Lower leg skin (tissue), 4 donors: ENCODE measurements at regions not wholly inside any gene's neighbourhood (a gene's known extent, or its start where the extent isn't known, plus 50 kb on each side); places are given as distances from the start of the nearest gene placed in this dataset.
"Not testable (repeated sequence)": the region's sequence is repeated elsewhere in the genome, so short reads cannot be mapped to it uniquely, and the experiment has no call there.

ENCODE experiments used
- DNase-seq, 2 donors: peaks; one replicate each; pipeline ENCODE4 v3.0.0-alpha.2; 2019; ENCODE audit warnings: low spot score in 2 of 2
- H3K4me3 ChIP-seq: fragments of 200-600 bp; sonication (generic); 2 replicates; pipeline ENCODE4 v1.5.1; 2017; ENCODE audit warnings: mild to moderate bottlenecking, low read depth; ENCODE audit not compliant: poor library complexity, severe bottlenecking
- CTCF ChIP-seq, 3 donors: fragments of 450-650 bp; IDR thresholded peaks; one replicate each; pipeline ENCODE4 v1.5.1; 2016; ENCODE audit warnings: antibody characterized with exemption in 3 of 3, mild to moderate bottlenecking in 3 of 3, moderate library complexity in 2 of 3
- POLR2A ChIP-seq, 2 donors: fragments of 450-650 bp; IDR thresholded peaks; one replicate each; pipeline ENCODE4 v1.6.1; 2016 to 2017; ENCODE audit warnings: antibody characterized with exemption in 2 of 2, mild to moderate bottlenecking in 1 of 2, moderate library complexity in 1 of 2
- WGBS, 2 donors: methylation state at CpG; one replicate each; pipeline ENCODE4 v1.1.5; 2018; 5-methylcytosine and 5-hydroxymethylcytosine counted together
- intact Hi-C: fragments of 100-400 bp; cut with DNase I; formaldehyde crosslinking; loops from one replicate; pipeline ENCODE4 v1.15.0; 2023; ENCODE audit warnings: low total_unique reads

GRCh38 chr10:22137542-22137941 lies 80.3 kb downstream of the EBLN1 start:
- 77 to 84% methylated on average over 2 of the region's 2 CpGs for WGBS, 2 donors
- no peak overlapping the region for H3K4me3 ChIP-seq
- intact Hi-C loops: no loop called here
- DNase-seq: no peak
- TF ChIP-seq POLR2A (IDR thresholded peaks at IDR 0.05) (no peak), CTCF (IDR thresholded peaks at IDR 0.05) (no peak)

- intact Hi-C loops: no loop called here
- TF ChIP-seq POLR2A (IDR thresholded peaks at IDR 0.05): no peak
- no peak for TF ChIP-seq CTCF (IDR thresholded peaks at IDR 0.05)
- no peak overlapping the region for H3K4me3 ChIP-seq
- no peak for DNase-seq
- 86 to 90% methylated on average over 9 of the region's 9 CpGs for WGBS, 2 donors
These were observed 82.2 kb downstream of the EBLN1 start for GRCh38 chr10:22135591-22135990.

GRCh38 chr10:22133749-22134624 lies 83.8 kb downstream of the EBLN1 start:
- intact Hi-C loops: no loop called here
- H3K4me3 ChIP-seq: no peak overlapping the region
- WGBS, 2 donors: 38 to 42% methylated on average over 11 of the region's 11 CpGs
- TF ChIP-seq CTCF (IDR thresholded peaks at IDR 0.05): no peak
- no peak for TF ChIP-seq POLR2A (IDR thresholded peaks at IDR 0.05)
- DNase-seq: no peak

GRCh38 chr10:22130824-22131223 lies 87.0 kb downstream of the EBLN1 start:
- DNase-seq, H3K4me3 ChIP-seq, intact Hi-C loops: not testable (repeated sequence)
- 77 to 93% methylated on average over 6 of the region's 6 CpGs for WGBS, 2 donors

- DNase-seq, intact Hi-C loops, H3K4me3 ChIP-seq: not testable (repeated sequence)
- WGBS, 2 donors: 94 to 95% methylated on average over 22 of the region's 22 CpGs
These were observed 88.2 kb downstream of the EBLN1 start for GRCh38 chr10:22129612-22130011.

GRCh38 chr10:22121181-22121580 lies 96.6 kb downstream of the EBLN1 start:
- intact Hi-C loops, H3K4me3 ChIP-seq, DNase-seq: not testable (repeated sequence)
- WGBS, 2 donors: 79 to 84% methylated on average over 3 of the region's 3 CpGs

GRCh38 chr10:22120072-22120471 lies 97.7 kb downstream of the EBLN1 start:
- DNase-seq, H3K4me3 ChIP-seq, intact Hi-C loops: not testable (repeated sequence)
- WGBS, 2 donors: 84 to 88% methylated on average over 1 of the region's 1 CpG

GRCh38 chr10:22119575-22119974 lies 98.2 kb downstream of the EBLN1 start:
- H3K4me3 ChIP-seq, intact Hi-C loops, DNase-seq: not testable (repeated sequence)
- WGBS, 2 donors: 92 to 94% methylated on average over 5 of the region's 5 CpGs
